ENCODE measurements at regions not wholly inside any gene's neighbourhood (a gene's known extent, or its start where the extent isn't known, plus 50 kb on each side); places are given as distances from the start of the nearest gene placed in this dataset.

DNA sequence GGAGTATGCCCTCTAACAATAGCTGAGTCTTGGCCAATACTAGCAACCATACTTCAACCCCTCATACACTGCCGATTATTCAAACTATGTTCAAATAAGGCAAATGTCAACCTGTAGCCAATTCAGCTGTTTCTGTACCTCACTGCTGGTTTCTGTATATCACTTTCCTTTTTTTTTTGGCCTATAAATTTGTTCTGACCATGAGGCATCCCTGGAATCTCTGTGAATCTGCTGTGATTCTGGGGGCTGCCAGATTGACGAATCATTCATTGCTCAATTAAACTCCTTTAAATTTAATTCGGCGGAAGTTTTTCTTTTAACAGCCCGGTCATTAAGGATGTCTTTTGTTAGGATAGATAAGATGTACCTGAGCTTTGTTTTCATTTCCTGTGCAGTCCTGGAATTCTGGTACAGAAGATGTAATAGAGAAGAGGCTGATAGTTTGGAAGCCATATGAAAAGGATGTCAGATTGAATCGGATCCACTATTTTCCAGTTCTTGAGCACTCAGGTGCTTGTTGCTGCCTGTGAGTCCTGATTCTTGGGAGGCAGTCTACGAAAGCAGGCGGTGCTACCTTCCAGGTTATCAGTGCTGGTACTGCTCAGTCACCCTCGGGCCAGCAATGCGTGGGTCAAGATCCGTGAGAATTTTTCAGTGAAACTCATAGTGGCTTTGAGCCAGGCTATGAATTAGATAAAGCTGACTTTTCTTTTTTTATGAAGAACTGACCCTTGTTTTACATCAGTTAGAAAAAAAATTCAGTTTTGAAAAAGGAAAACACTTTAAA, 106.2 kb upstream of the TUT7 start:
- TF ChIP-seq, protein P1, sequence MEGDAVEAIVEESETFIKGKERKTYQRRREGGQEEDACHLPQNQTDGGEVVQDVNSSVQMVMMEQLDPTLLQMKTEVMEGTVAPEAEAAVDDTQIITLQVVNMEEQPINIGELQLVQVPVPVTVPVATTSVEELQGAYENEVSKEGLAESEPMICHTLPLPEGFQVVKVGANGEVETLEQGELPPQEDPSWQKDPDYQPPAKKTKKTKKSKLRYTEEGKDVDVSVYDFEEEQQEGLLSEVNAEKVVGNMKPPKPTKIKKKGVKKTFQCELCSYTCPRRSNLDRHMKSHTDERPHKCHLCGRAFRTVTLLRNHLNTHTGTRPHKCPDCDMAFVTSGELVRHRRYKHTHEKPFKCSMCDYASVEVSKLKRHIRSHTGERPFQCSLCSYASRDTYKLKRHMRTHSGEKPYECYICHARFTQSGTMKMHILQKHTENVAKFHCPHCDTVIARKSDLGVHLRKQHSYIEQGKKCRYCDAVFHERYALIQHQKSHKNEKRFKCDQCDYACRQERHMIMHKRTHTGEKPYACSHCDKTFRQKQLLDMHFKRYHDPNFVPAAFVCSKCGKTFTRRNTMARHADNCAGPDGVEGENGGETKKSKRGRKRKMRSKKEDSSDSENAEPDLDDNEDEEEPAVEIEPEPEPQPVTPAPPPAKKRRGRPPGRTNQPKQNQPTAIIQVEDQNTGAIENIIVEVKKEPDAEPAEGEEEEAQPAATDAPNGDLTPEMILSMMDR (conservative IDR thresholded peaks at IDR 0.05 in 1 of 2, IDR thresholded peaks at IDR 0.05 in 1 of 2; ENCODE audit: low read depth in 1 of 2, low read length in 2 of 2): no peak
- no peak for TF ChIP-seq EZH2 (IDR thresholded peaks at IDR 0.05; ENCODE audit: low read length, missing control alignments)

Data from fibroblast of lung (primary cell).